NT2/D1 (cell line): ENCODE measurements at regions not wholly inside any gene's neighbourhood (a gene's known extent, or its start where the extent isn't known, plus 50 kb on each side); places are given as distances from the start of the nearest gene placed in this dataset.

Source experiments
- DNase-seq: peaks from one replicate; pipeline ENCODE4 v3.0.0-alpha.2; 2011; ENCODE audit warnings: low read depth, low spot score
- H3K27me3 ChIP-seq: 2 replicates; pipeline ENCODE4 v1.6.0; 2011; ENCODE audit warnings: mild to moderate bottlenecking; ENCODE audit not compliant: insufficient read length, insufficient read depth
- H3K36me3 ChIP-seq: 2 replicates; pipeline ENCODE4 v1.6.1; 2011; ENCODE audit warnings: mild to moderate bottlenecking, low read length, mixed read lengths; ENCODE audit not compliant: insufficient read depth, insufficient read length
- H3K4me1 ChIP-seq: 2 replicates; pipeline ENCODE4 v1.5.1; 2011; ENCODE audit not compliant: insufficient read depth, insufficient read length
- H3K4me3 ChIP-seq: 2 replicates; pipeline ENCODE4 v1.5.1; 2011; ENCODE audit warnings: low read depth; ENCODE audit not compliant: insufficient read length
- H3K9ac ChIP-seq: 2 replicates; pipeline ENCODE4 v1.6.0; 2011; ENCODE audit warnings: low read depth; ENCODE audit not compliant: insufficient read length
- H3K9me3 ChIP-seq: 2 replicates; pipeline ENCODE4 v1.5.1; 2011; ENCODE audit warnings: mild to moderate bottlenecking, low read length; ENCODE audit not compliant: insufficient read depth
- SUZ12 ChIP-seq: IDR thresholded peaks from 2 replicates; pipeline ENCODE4 v1.6.1; 2011; ENCODE audit not compliant: insufficient read length, insufficient read depth; ENCODE audit errors: extremely low read depth
- YY1 ChIP-seq: IDR thresholded peaks from 2 replicates; pipeline ENCODE4 v1.6.1; 2011; ENCODE audit not compliant: insufficient read length, insufficient read depth
- ZNF274 ChIP-seq: IDR thresholded peaks from 2 replicates; pipeline ENCODE4 v1.6.1; 2011; ENCODE audit warnings: mild to moderate bottlenecking, low read depth, low read length

DNA sequence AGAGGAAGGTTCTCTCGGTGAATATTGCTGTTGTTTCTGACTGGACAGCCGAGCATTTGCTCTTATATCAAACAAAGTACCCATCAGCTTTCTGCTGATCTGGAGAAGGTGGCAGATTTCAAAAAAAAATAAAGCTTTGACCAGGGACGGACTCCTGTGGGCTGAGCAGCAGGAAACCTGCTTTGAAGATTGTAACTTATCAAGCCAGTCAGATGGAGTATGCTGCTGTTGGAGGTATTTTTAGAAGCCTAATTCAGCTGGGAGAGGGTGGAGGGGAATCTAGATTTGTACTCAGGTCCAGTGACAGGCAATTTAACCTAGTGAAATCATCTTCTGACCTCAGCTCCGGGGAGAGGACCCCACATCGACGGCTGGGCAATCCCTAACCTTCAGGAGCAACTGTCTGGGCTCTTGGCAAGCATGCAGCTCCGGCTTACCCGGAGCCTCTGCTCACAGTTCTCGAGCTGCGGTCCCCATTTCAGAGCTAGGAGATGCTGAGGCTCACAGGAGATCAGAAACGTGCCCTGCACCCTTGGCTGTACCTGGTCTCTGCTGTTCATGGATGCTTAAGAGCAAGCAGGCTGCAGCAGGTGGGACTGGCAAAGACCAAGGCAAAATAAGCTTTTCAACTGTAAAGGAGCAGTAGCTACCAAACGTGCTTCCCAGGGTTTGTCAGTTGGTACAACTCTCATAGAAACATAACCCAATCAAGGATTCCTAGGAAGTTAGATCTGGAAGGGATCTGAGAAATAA lies 89.3 kb upstream of the ST8SIA2 start:
- Histone ChIP-seq H3K27me3 (no peaks in the 10 kb centered on the region), H3K4me1 (no peaks in the 10 kb centered on the region), H3K9me3 (peaks cover 5% of the 10 kb centered on the region; the same call in 1 of the 2 replicates), H3K9ac (no peak overlapping the region), H3K4me3 (no peak overlapping the region), H3K36me3 (no peaks in the 10 kb centered on the region)
- no peak for DNase-seq
- TF ChIP-seq SUZ12 (no peak), YY1 (no peak), ZNF274 (no peak)

DNA sequence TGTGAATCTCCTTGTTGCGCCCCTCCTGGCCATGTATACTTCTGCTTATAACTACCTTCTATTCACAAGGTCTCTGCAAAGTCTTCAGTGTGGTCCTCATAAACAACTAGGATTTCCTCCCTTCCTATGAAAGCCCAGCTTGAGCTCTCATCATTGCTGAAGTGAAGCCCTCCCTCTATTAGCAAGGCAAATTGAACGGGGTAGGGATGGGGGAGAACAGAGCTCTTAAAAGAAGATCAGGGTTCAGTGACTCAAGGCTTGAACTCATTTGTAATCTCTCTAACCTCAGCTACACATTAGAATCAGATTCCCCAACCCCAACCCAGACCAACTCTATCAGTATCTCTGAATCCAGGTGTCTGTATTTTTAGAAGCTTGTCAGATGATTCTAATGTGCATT lies 88.3 kb upstream of the ST8SIA2 start:
- no peak overlapping the region for H3K4me3 ChIP-seq
- TF ChIP-seq SUZ12, result no peak
- TF ChIP-seq YY1, result no peak
- no peak for TF ChIP-seq ZNF274
- H3K4me1 ChIP-seq, result no peaks in the 10 kb centered on the region
- H3K36me3 ChIP-seq, result no peaks in the 10 kb centered on the region
- H3K9ac ChIP-seq, result no peak overlapping the region
- peaks cover 5% of the 10 kb centered on the region; the same call in 1 of the 2 replicates for H3K9me3 ChIP-seq
- peak; percentile 23 for DNase-seq
- no peaks in the 10 kb centered on the region for H3K27me3 ChIP-seq

DNA sequence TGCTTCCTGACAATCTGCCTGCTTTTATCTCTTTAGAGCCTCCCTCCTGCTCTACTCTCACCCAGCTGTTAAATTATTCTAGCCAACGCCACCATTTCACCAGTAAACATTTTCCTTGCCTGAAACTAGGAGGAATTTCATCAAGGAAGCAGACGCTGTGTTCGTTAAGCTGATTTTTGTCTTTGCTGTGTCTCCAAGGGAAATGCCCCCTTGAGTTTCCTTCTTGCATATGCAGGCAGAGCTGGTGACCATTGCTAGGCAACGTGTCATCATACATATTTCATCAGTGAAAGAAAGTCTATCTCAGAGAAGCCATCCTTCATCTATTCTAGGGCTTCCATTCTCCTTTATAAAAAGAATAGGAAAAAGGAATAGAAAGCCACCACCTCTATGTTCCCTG lies 87.0 kb upstream of the ST8SIA2 start:
- H3K36me3 ChIP-seq, result no peaks in the 10 kb centered on the region
- no peak overlapping the region for H3K4me3 ChIP-seq
- no peaks in the 10 kb centered on the region for H3K4me1 ChIP-seq
- H3K9ac ChIP-seq, result no peak overlapping the region
- H3K27me3 ChIP-seq, result no peaks in the 10 kb centered on the region
- TF ChIP-seq SUZ12 (no peak), YY1 (no peak)
- DNase-seq, result peak; percentile 55
- peaks cover 2% of the 10 kb centered on the region; the same call in 1 of the 2 replicates for H3K9me3 ChIP-seq

DNA sequence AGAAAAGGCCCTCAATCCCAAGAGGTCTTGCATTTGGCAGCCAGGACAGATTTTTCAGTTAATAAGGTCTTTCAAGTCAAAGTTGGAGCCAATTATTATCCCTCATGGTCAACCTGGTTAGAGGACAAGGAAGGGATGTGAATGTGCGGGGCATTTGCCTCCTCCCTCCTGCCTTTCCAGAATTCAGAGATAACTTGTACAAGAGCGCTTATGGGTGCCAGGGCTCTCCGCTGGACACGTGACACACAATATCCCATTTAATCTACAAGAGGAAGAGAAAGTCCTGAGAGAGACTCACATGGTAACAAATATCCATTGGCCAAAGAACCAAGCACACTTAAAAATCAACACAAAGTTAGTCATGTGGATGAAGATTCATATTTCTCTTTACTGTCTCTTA lies 78.5 kb upstream of the ST8SIA2 start:
- TF ChIP-seq YY1, result no peak
- TF ChIP-seq ZNF274, result no peak
- no peak for TF ChIP-seq SUZ12
- Histone ChIP-seq H3K27me3 (no peaks in the 10 kb centered on the region), H3K9ac (no peak overlapping the region)

DNA sequence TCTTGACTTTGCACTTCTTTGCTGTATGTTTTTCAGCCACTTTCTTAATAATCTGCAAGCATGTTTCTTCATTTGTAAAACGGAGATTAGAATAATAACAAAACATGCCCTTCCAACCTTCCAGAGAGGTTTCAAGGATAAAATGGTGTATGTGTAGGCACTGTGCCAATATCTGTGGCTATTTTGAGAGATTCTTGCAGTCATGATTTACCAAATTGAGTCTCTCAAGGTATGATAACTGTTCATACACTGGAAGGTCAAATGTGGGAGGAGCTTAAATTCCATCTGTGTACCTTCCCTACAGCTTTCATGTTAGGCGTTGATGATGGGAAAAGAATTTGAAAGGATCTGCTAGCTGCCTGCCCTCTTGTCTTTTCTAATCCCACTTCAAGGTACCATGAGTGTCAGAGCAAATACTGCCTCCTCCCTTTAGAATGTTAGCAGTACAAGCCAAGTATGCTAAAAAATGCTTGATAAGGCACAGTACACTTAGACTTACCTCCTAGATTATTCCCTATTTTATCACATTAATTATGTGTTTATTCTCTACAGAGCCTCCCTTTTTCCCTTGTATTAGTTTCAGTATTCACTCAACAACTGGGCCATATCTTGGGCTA lies 78.0 kb upstream of the ST8SIA2 start:
- no peak for TF ChIP-seq ZNF274
- no peak for TF ChIP-seq SUZ12
- no peak for TF ChIP-seq YY1
- H3K4me3 ChIP-seq, result no peak overlapping the region

More for the DNA sequence above, 78.5 kb upstream of the ST8SIA2 start:
- Histone ChIP-seq H3K9me3 (no peaks in the 10 kb centered on the region), H3K4me1 (no peaks in the 10 kb centered on the region), H3K36me3 (no peaks in the 10 kb centered on the region), H3K4me3 (no peak overlapping the region)
- DNase-seq, result no peak

DNA sequence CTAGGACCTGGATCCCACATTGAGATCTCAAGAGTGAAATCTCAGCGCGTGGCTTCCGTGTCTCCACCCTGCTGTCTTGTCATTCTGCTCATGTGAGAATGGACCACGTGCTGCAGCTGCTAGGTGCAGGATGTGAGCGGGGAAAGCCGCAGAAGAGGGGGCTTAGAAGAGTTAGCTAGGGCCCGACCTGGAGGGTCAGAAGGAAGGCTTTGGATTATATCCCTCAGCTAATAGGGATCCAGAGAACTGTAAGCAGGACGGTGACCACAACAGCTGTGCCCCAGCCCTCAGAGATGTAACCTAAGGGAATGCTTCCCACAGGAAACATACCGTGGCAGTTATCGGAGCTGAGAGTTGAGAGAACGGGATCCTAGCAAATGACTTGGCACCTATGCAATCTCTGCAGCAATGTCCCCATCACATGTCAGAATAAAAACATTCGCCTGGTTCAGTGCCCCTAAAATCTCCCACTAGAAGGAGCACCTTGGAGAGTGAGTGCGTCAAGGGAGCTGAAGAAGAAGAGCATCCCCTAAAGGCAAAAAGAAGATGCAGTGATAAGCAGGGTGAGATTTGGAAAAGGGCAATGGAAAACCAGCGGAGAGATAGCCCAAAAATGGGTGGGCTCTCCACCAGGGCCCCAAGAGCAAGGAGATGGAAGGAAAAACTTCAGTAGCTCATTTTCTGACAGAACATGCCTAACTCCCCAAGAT lies 76.9 kb upstream of the ST8SIA2 start:
- H3K9ac ChIP-seq, result no peak overlapping the region
- no peak for TF ChIP-seq SUZ12
- no peak for TF ChIP-seq ZNF274
- TF ChIP-seq YY1, result no peak
- H3K27me3 ChIP-seq, result no peaks in the 10 kb centered on the region
- no peak overlapping the region for H3K4me3 ChIP-seq
- DNase-seq, result no peak
- H3K9me3 ChIP-seq, result no peaks in the 10 kb centered on the region
- H3K36me3 ChIP-seq, result no peaks in the 10 kb centered on the region
- no peaks in the 10 kb centered on the region for H3K4me1 ChIP-seq

More for the DNA sequence above, 78.0 kb upstream of the ST8SIA2 start:
- Histone ChIP-seq H3K27me3 (no peaks in the 10 kb centered on the region), H3K36me3 (no peaks in the 10 kb centered on the region), H3K4me1 (no peaks in the 10 kb centered on the region), H3K9me3 (no peaks in the 10 kb centered on the region), H3K9ac (no peak overlapping the region)
- no peak for DNase-seq

DNA sequence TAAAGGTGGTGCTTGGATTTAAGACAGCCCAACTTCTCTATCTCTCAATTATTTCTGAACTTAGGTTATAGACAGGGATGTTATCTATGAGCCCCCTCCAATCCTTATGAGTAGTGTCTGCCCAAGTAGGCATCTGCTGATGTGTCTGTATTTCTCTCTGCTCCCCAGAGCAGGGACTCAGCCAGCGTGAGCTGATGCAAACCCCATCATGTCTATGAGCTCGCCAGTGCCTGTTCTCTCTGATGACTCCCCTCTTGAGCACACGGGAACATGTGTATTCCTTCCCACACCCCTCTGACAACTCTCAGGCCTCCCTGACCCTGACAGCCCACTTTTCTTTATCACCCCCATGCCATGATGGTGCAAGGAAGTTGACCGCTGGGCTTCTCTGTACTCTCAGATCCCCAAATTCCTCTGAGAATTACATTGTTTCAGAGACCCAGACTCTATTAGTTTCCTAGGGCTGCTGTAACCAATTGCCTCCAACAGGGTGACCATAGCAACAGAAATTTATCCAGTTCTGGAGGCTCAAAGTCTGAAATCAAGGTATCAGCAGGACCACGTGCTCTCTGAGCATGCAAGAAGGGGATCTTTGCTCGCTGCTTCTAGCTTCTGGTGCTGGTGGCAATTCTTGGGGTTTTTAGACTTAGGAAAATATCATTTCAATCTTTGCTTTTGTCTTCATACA lies 73.5 kb upstream of the ST8SIA2 start:
- H3K4me3 ChIP-seq, result no peak overlapping the region
- DNase-seq, result no peak
- no peak overlapping the region for H3K9ac ChIP-seq
- H3K9me3 ChIP-seq, result no peaks in the 10 kb centered on the region
- H3K27me3 ChIP-seq, result no peaks in the 10 kb centered on the region
- TF ChIP-seq SUZ12 (no peak), YY1 (no peak), ZNF274 (no peak)
- H3K36me3 ChIP-seq, result no peaks in the 10 kb centered on the region
- no peaks in the 10 kb centered on the region for H3K4me1 ChIP-seq
